WTC11 (cell line): ENCODE measurements at regions not wholly inside any gene's neighbourhood (a gene's known extent, or its start where the extent isn't known, plus 50 kb on each side); places are given as distances from the start of the nearest gene placed in this dataset.

Experiments
- ATAC-seq: fragments of 200-7000 bp; cut with Tn5 transposase; 2 replicates; pipeline ENCODE4 v1.10.0; 2021; ENCODE audit warnings: mild to moderate bottlenecking, moderate library complexity
- CTCF ChIA-PET: fragments of 300-600 bp; sonication (Branson Sonifier 250); formaldehyde crosslinking; loops from one replicate; lab custom pipeline; 2021; ENCODE audit warnings: antibody characterized with exemption; lab: Charles Lee
- POLR2A ChIA-PET: fragments of 350-600 bp; sonication (Branson Sonifier 250); formaldehyde crosslinking; loops from one replicate; lab custom pipeline; 2021; ENCODE audit warnings: antibody characterized with exemption; lab: Charles Lee
- DNase-seq: peaks from one replicate; pipeline ENCODE4 v3.0.0; 2021; ENCODE audit warnings: low spot score
- H3K27ac Mint-ChIP-seq: 2 replicates; pipeline ENCODE4 v1.8.0; 2021; ENCODE audit warnings: mixed read lengths
- H3K27me3 Mint-ChIP-seq: 2 replicates; pipeline ENCODE4 v1.8.0; 2021; ENCODE audit warnings: low read depth, mild to moderate bottlenecking, moderate library complexity, mixed read lengths
- H3K36me3 Mint-ChIP-seq: 2 replicates; pipeline ENCODE4 v1.8.0; 2021; ENCODE audit warnings: mixed read lengths
- H3K4me1 Mint-ChIP-seq: 2 replicates; pipeline ENCODE4 v1.8.0; 2022; ENCODE audit warnings: mixed read lengths
- H3K4me3 Mint-ChIP-seq: 2 replicates; pipeline ENCODE4 v1.8.0; 2021; ENCODE audit warnings: mild to moderate bottlenecking, moderate library complexity, mixed read lengths
- H3K9me3 Mint-ChIP-seq: 2 replicates; pipeline ENCODE4 v1.8.0; 2021; ENCODE audit warnings: mixed read lengths
- FOXK1 ChIP-seq: sonication (generic); formaldehyde crosslinking; IDR thresholded peaks from 2 replicates; pipeline ENCODE4 v1.8.0; 2022; ENCODE audit warnings: mild to moderate bottlenecking, moderate library complexity, missing genetic modification reagents
- GTF2I ChIP-seq: fragments of 250-450 bp; sonication (Bioruptor Pico); conservative IDR thresholded peaks from 2 replicates; pipeline ENCODE4 v1.4.0; 2021; ENCODE audit warnings: mild to moderate bottlenecking
- KAT7 ChIP-seq: sonication (generic); formaldehyde crosslinking; IDR thresholded peaks from 2 replicates; pipeline ENCODE4 v1.8.1; 2023; ENCODE audit warnings: missing genetic modification reagents, mild to moderate bottlenecking, borderline replicate concordance
- MXD4 ChIP-seq: fragments of 250-450 bp; sonication (Bioruptor Pico); IDR thresholded peaks from 2 replicates; pipeline ENCODE4 v1.8.0; 2021; ENCODE audit warnings: mild to moderate bottlenecking, moderate library complexity, borderline replicate concordance
- MYBL2 ChIP-seq: sonication (generic); formaldehyde crosslinking; IDR thresholded peaks from 2 replicates; pipeline ENCODE4 v1.8.1; 2023; ENCODE audit warnings: mild to moderate bottlenecking, moderate library complexity, missing genetic modification reagents
- NR1H2 ChIP-seq: sonication (generic); formaldehyde crosslinking; IDR thresholded peaks from 2 replicates; pipeline ENCODE4 v1.9.0; 2021; ENCODE audit warnings: mild to moderate bottlenecking, moderate library complexity, missing genetic modification reagents
- NR2C2 ChIP-seq: sonication (generic); formaldehyde crosslinking; IDR thresholded peaks from 2 replicates; pipeline ENCODE4 v1.8.0; 2022; ENCODE audit warnings: mild to moderate bottlenecking, missing genetic modification reagents
- RELA ChIP-seq: sonication (generic); formaldehyde crosslinking; IDR thresholded peaks from 2 replicates; pipeline ENCODE4 v1.8.1; 2022; ENCODE audit warnings: missing genetic modification reagents, mild to moderate bottlenecking, borderline replicate concordance
- SMAD4 ChIP-seq: sonication (generic); formaldehyde crosslinking; IDR thresholded peaks from 2 replicates; pipeline ENCODE4 v1.8.0; 2022; ENCODE audit warnings: mild to moderate bottlenecking, missing genetic modification reagents
- TEAD1 ChIP-seq: sonication (generic); formaldehyde crosslinking; IDR thresholded peaks from 2 replicates; pipeline ENCODE4 v1.8.0; 2022; ENCODE audit warnings: mild to moderate bottlenecking, missing genetic modification reagents
- ZNF138 ChIP-seq: sonication (generic); formaldehyde crosslinking; conservative IDR thresholded peaks from 2 replicates; pipeline ENCODE4 v1.8.1; 2022; ENCODE audit warnings: mild to moderate bottlenecking, moderate library complexity, missing genetic modification reagents
- ZNF232 ChIP-seq: sonication (generic); formaldehyde crosslinking; IDR thresholded peaks from 2 replicates; pipeline ENCODE4 v1.8.0; 2022; ENCODE audit warnings: mild to moderate bottlenecking, missing genetic modification reagents
- ZNF317 ChIP-seq: sonication (generic); formaldehyde crosslinking; IDR thresholded peaks from 2 replicates; pipeline ENCODE4 v1.8.1; 2023; ENCODE audit warnings: low read depth, mild to moderate bottlenecking, moderate library complexity, missing genetic modification reagents, borderline replicate concordance
- TF ChIP-seq, protein P1 (sequence below): sonication (generic); formaldehyde crosslinking; IDR thresholded peaks from 2 replicates; pipeline ENCODE4 v1.8.0; 2022; ENCODE audit warnings: mild to moderate bottlenecking, missing genetic modification reagents
- TF ChIP-seq, protein P2 (sequence below): fragments of 250-450 bp; sonication (Bioruptor Pico); IDR thresholded peaks from 2 replicates; pipeline ENCODE4 v2.1.2; 2022; ENCODE audit warnings: mild to moderate bottlenecking, moderate library complexity
- TF ChIP-seq, protein P3 (sequence below): sonication (generic); formaldehyde crosslinking; IDR thresholded peaks from 2 replicates; pipeline ENCODE4 v1.8.1; 2022; ENCODE audit warnings: low read depth, mild to moderate bottlenecking, moderate library complexity, missing genetic modification reagents, borderline replicate concordance
- TF ChIP-seq, protein P4 (sequence below): sonication (generic); formaldehyde crosslinking; IDR thresholded peaks from 2 replicates; pipeline ENCODE4 v1.8.1; 2022; ENCODE audit warnings: mild to moderate bottlenecking, moderate library complexity, missing genetic modification reagents
- TF ChIP-seq, protein P5 (sequence below): sonication (generic); formaldehyde crosslinking; IDR thresholded peaks from 2 replicates; pipeline ENCODE4 v1.8.1; 2023; ENCODE audit warnings: mild to moderate bottlenecking, moderate library complexity, missing genetic modification reagents
- TF ChIP-seq, protein P6 (sequence below): sonication (generic); formaldehyde crosslinking; IDR thresholded peaks from 2 replicates; pipeline ENCODE4 v1.8.1; 2023; ENCODE audit warnings: mild to moderate bottlenecking, missing genetic modification reagents, moderate library complexity
- TF ChIP-seq, protein P7 (sequence below): fragments of 250-450 bp; sonication (Bioruptor Pico); IDR thresholded peaks from 2 replicates; pipeline ENCODE4 v1.8.0; 2021; ENCODE audit warnings: mild to moderate bottlenecking

DNA sequence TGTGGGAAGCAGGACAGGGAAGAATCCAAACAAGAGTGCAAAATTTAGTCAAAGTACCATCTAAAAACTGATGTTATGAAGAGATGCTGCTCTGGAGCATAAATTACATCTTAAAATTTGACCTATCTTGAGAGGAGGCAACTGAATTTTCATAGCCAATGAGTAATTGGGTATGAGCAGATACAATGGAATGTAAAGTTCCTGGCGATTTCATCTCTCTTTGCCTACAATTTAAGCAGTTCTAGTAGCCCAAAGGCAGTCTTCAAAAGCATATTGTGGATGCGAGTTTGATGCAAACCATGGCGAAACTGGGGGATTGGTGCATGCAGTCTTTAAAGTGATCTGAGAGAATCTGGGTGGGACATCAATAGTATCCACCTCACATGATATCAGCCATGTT lies 1265.9 kb downstream of the BRINP3 start (continued):
- TF ChIP-seq, protein P1, sequence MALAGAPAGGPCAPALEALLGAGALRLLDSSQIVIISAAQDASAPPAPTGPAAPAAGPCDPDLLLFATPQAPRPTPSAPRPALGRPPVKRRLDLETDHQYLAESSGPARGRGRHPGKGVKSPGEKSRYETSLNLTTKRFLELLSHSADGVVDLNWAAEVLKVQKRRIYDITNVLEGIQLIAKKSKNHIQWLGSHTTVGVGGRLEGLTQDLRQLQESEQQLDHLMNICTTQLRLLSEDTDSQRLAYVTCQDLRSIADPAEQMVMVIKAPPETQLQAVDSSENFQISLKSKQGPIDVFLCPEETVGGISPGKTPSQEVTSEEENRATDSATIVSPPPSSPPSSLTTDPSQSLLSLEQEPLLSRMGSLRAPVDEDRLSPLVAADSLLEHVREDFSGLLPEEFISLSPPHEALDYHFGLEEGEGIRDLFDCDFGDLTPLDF (CRISPR knock-in tag), result no peak
- TF ChIP-seq, protein P2, sequence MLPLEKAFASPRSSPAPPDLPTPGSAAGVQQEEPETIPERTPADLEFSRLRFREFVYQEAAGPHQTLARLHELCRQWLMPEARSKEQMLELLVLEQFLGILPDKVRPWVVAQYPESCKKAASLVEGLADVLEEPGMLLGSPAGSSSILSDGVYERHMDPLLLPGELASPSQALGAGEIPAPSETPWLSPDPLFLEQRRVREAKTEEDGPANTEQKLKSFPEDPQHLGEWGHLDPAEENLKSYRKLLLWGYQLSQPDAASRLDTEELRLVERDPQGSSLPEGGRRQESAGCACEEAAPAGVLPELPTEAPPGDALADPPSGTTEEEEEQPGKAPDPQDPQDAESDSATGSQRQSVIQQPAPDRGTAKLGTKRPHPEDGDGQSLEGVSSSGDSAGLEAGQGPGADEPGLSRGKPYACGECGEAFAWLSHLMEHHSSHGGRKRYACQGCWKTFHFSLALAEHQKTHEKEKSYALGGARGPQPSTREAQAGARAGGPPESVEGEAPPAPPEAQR (CRISPR knock-in tag), result no peak

DNA sequence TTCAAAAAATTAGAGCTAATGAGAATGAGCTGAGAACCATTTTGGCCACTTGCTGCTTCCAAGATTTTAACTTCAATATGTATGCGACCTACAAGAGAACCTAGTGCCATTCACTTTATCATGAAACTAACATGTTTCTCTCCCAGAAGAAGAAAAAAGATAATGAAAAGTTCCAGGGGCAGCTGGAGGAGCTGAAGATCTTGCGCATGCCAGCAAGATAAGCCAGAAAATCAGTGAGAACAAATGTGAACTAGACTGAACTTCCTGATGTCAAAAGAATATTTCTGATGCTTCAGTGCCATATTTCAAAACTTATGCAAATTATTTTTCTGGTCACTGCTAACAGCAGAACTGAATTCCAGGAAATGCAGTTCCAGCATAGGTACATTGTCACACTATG lies 1265.1 kb downstream of the BRINP3 start:
- Mint-ChIP-seq H3K36me3 (0 out of 2 replicates have a peak, but pooled peaks cover 4% of the 10 kb centered on the region), H3K9me3 (peaks cover 15% of the 10 kb centered on the region), H3K4me1 (no peaks in the 10 kb centered on the region), H3K4me3 (no peak overlapping the region), H3K27me3 (no peaks in the 10 kb centered on the region), H3K27ac (no peak overlapping the region)
- CTCF ChIA-PET, result no interaction called here
- ATAC-seq (no peak), DNase-seq (no peak)
- TF ChIP-seq SMAD4, result no peak
- TF ChIP-seq ZNF317 (CRISPR knock-in tag), result no peak
- TF ChIP-seq FOXK1 (CRISPR knock-in tag), result no peak
- no peak for TF ChIP-seq NR1H2 (CRISPR knock-in tag)
- TF ChIP-seq, protein P3, sequence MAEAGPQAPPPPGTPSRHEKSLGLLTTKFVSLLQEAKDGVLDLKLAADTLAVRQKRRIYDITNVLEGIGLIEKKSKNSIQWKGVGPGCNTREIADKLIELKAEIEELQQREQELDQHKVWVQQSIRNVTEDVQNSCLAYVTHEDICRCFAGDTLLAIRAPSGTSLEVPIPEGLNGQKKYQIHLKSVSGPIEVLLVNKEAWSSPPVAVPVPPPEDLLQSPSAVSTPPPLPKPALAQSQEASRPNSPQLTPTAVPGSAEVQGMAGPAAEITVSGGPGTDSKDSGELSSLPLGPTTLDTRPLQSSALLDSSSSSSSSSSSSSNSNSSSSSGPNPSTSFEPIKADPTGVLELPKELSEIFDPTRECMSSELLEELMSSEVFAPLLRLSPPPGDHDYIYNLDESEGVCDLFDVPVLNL (CRISPR knock-in tag), result no peak
- TF ChIP-seq, protein P4, sequence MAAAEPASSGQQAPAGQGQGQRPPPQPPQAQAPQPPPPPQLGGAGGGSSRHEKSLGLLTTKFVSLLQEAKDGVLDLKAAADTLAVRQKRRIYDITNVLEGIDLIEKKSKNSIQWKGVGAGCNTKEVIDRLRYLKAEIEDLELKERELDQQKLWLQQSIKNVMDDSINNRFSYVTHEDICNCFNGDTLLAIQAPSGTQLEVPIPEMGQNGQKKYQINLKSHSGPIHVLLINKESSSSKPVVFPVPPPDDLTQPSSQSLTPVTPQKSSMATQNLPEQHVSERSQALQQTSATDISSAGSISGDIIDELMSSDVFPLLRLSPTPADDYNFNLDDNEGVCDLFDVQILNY (CRISPR knock-in tag), result no peak
- TF ChIP-seq, protein P5, sequence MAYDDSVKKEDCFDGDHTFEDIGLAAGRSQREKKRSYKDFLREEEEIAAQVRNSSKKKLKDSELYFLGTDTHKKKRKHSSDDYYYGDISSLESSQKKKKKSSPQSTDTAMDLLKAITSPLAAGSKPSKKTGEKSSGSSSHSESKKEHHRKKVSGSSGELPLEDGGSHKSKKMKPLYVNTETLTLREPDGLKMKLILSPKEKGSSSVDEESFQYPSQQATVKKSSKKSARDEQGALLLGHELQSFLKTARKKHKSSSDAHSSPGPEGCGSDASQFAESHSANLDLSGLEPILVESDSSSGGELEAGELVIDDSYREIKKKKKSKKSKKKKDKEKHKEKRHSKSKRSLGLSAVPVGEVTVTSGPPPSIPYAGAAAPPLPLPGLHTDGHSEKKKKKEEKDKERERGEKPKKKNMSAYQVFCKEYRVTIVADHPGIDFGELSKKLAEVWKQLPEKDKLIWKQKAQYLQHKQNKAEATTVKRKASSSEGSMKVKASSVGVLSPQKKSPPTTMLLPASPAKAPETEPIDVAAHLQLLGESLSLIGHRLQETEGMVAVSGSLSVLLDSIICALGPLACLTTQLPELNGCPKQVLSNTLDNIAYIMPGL (CRISPR knock-in tag), result no peak
- no peak for TF ChIP-seq MYBL2 (CRISPR knock-in tag)
- TF ChIP-seq, protein P2 (CRISPR knock-in tag), result no peak
- TF ChIP-seq KAT7 (CRISPR knock-in tag), result no peak
- TF ChIP-seq ZNF232 (CRISPR knock-in tag), result no peak
- TF ChIP-seq TEAD1 (CRISPR knock-in tag), result no peak
- no peak for TF ChIP-seq MXD4 (CRISPR knock-in tag)
- POLR2A ChIA-PET, result no interaction called here

DNA sequence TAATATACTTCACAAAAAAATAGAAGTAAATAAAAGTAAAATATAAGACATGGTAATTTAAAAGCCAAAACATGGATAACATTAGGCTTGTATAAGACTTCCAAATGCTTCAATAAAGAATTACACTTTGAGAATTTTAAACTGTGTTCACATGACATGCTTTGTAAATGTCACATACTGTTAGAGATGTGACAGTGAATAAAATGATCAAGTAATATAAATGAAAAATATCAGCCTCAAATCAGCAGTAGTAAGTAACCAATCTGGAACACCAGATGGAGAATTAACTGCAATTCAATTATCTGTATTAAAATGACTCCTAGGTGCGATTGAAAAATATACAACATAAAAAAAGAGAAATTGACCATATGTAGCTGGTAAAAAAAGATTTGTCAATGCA lies 1260.8 kb downstream of the BRINP3 start:
- Mint-ChIP-seq H3K27me3 (no peaks in the 10 kb centered on the region), H3K27ac (no peak overlapping the region), H3K4me3 (no peak overlapping the region), H3K36me3 (no peaks in the 10 kb centered on the region), H3K9me3 (no peaks in the 10 kb centered on the region), H3K4me1 (peaks cover 3% of the 10 kb centered on the region; the same call in 1 of the 2 replicates)
- ATAC-seq (no peak), DNase-seq (no peak)
- TF ChIP-seq RELA (no peak), GTF2I (CRISPR knock-in tag) (no peak), FOXK1 (CRISPR knock-in tag) (no peak), ZNF138 (CRISPR knock-in tag) (no peak), NR2C2 (CRISPR knock-in tag) (no peak), TEAD1 (CRISPR knock-in tag) (no peak)
- TF ChIP-seq, protein P6, sequence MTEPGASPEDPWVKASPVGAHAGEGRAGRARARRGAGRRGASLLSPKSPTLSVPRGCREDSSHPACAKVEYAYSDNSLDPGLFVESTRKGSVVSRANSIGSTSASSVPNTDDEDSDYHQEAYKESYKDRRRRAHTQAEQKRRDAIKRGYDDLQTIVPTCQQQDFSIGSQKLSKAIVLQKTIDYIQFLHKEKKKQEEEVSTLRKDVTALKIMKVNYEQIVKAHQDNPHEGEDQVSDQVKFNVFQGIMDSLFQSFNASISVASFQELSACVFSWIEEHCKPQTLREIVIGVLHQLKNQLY (CRISPR knock-in tag), result no peak
- TF ChIP-seq, protein P7, sequence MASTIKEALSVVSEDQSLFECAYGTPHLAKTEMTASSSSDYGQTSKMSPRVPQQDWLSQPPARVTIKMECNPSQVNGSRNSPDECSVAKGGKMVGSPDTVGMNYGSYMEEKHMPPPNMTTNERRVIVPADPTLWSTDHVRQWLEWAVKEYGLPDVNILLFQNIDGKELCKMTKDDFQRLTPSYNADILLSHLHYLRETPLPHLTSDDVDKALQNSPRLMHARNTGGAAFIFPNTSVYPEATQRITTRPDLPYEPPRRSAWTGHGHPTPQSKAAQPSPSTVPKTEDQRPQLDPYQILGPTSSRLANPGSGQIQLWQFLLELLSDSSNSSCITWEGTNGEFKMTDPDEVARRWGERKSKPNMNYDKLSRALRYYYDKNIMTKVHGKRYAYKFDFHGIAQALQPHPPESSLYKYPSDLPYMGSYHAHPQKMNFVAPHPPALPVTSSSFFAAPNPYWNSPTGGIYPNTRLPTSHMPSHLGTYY, result no peak
- TF ChIP-seq, protein P3 (CRISPR knock-in tag), result no peak
- ChIA-PET POLR2A (no interaction called here), CTCF (no interaction called here)
